ENCODE measurements at regions not wholly inside any gene's neighbourhood (a gene's known extent, or its start where the extent isn't known, plus 50 kb on each side); places are given as distances from the start of the nearest gene placed in this dataset.

- Histone ChIP-seq H4K20me1 (ENCODE audit: insufficient read depth) (no peaks in the 10 kb centered on the region), H3K9me3 (no peaks in the 10 kb centered on the region), H3K9ac (no peak overlapping the region), H3K4me1 (ENCODE audit: control insufficient read depth in 1 of 2, insufficient read depth in 2 of 2, low read depth in 1 of 2, low read length in 1 of 2) (no peaks in the 10 kb centered on the region), H3K4me3 (ENCODE audit: low read depth in 2 of 2, low read length in 1 of 2) (no peak overlapping the region), H3K9me2 (no peaks in the 10 kb centered on the region), H2AFZ (ENCODE audit: low read depth) (no peak overlapping the region), H3K79me2 (ENCODE audit: insufficient read depth) (no peaks in the 10 kb centered on the region), H3K4me2 (no peak overlapping the region), H3K36me3 (replicated peaks in 1 of 2; ENCODE audit: control insufficient read depth in 1 of 2, insufficient read depth in 2 of 2, low read length in 1 of 2) (no peaks in the 10 kb centered on the region), H3F3A (replicated peaks; ENCODE audit: insufficient read depth) (no peaks in the 10 kb centered on the region), H3K27ac (ENCODE audit: low read depth in 2 of 2, low read length in 1 of 2) (no peak overlapping the region), H3K27me3 (ENCODE audit: insufficient read depth) (no peaks in the 10 kb centered on the region)
- 0% methylated on average over 2 of the region's 2 CpGs for WGBS (ENCODE audit: low lambda C conversion rate)
- no peak for DNase-seq
- CTCF ChIA-PET: no interaction called here
- POLR2A ChIA-PET: no interaction called here
- TF ChIP-seq YY1 (IDR thresholded peaks at IDR 0.05; ENCODE audit: low read depth) (no peak), PBX3 (IDR thresholded peaks at IDR 0.05) (no peak), FOXJ3 (CRISPR knock-in tag; IDR thresholded peaks at IDR 0.05) (no peak)
Measured at GRCh38 chr1:164417016-164417704, 141.8 kb upstream of the PBX1 start.

GRCh38 chr1:164423136-164423535 is 135.8 kb upstream of the PBX1 start:
- 18% methylated on average over 1 of the region's 1 CpG for WGBS (ENCODE audit: low lambda C conversion rate)
- Histone ChIP-seq H3K79me2 (ENCODE audit: insufficient read depth) (no peaks in the 10 kb centered on the region), H3K27ac (ENCODE audit: low read depth in 2 of 2, low read length in 1 of 2) (no peak overlapping the region), H3K4me3 (ENCODE audit: low read depth in 2 of 2, low read length in 1 of 2) (no peak overlapping the region), H3F3A (replicated peaks; ENCODE audit: insufficient read depth) (no peaks in the 10 kb centered on the region), H3K4me1 (ENCODE audit: control insufficient read depth in 1 of 2, insufficient read depth in 2 of 2, low read depth in 1 of 2, low read length in 1 of 2) (no peaks in the 10 kb centered on the region), H2AFZ (ENCODE audit: low read depth) (no peak overlapping the region), H3K9ac (no peak overlapping the region), H4K20me1 (ENCODE audit: insufficient read depth) (no peaks in the 10 kb centered on the region), H3K4me2 (no peak overlapping the region), H3K36me3 (replicated peaks in 1 of 2; ENCODE audit: control insufficient read depth in 1 of 2, insufficient read depth in 2 of 2, low read length in 1 of 2) (no peaks in the 10 kb centered on the region), H3K27me3 (ENCODE audit: insufficient read depth) (no peaks in the 10 kb centered on the region), H3K9me2 (no peaks in the 10 kb centered on the region), H3K9me3 (no peaks in the 10 kb centered on the region)
- ChIA-PET CTCF (no interaction called here), POLR2A (no interaction called here)
- TF ChIP-seq NFIC (IDR thresholded peaks at IDR 0.05; ENCODE audit: borderline replicate concordance) (no peak), TCF12 (IDR thresholded peaks at IDR 0.05) (no peak), JUND (IDR thresholded peaks at IDR 0.05) (no peak), MEF2A (IDR thresholded peaks at IDR 0.05; ENCODE audit: borderline replicate concordance, low read depth) (no peak), FOSL2 (IDR thresholded peaks at IDR 0.05; ENCODE audit: borderline replicate concordance, low read depth) (no peak), GATA2 (CRISPR knock-in tag; IDR thresholded peaks at IDR 0.05) (no peak), FOXM1 (IDR thresholded peaks at IDR 0.05; ENCODE audit: low read depth) (no peak), EZH2phosphoT487 (IDR thresholded peaks at IDR 0.05; ENCODE audit: borderline replicate concordance, low read depth) (no peak), TAF1 (IDR thresholded peaks at IDR 0.05; ENCODE audit: borderline replicate concordance, low read depth, low read length) (no peak), EP300 (IDR thresholded peaks at IDR 0.05; ENCODE audit: borderline replicate concordance in 1 of 2, low read depth in 1 of 2, low read length in 1 of 2) (no peak)
- no peak for DNase-seq

All from SK-N-SH (cell line).